Cardiac muscle cell (in vitro differentiated cells and primary cell): ENCODE measurements at regions not wholly inside any gene's neighbourhood (a gene's known extent, or its start where the extent isn't known, plus 50 kb on each side); places are given as distances from the start of the nearest gene placed in this dataset.

Experiments used
- DNase-seq, 2 donors: peaks; one replicate each; pipeline versions ENCODE4 v3.0.0 to v3.0.0-alpha.2; 2010 to 2017; ENCODE audit warnings: low read depth in 1 of 2, low spot score in 1 of 2
- H3K27ac ChIP-seq: fragments of 200-600 bp; sonication (generic); 2 replicates; pipeline ENCODE4 v1.5.1; 2016
- H3K27me3 ChIP-seq: fragments of 200-600 bp; sonication (generic); 2 replicates; pipeline ENCODE4 v1.6.0; 2016; ENCODE audit warnings: control low read depth
- H3K36me3 ChIP-seq: fragments of 200-600 bp; sonication (generic); 2 replicates; pipeline ENCODE4 v1.5.1; 2016; ENCODE audit warnings: control low read depth
- H3K4me1 ChIP-seq: fragments of 200-600 bp; sonication (generic); 2 replicates; pipeline ENCODE4 v1.8.1; 2017; ENCODE audit warnings: low read depth, mild to moderate bottlenecking, mixed run types
- H3K4me3 ChIP-seq: fragments of 200-600 bp; sonication (generic); 2 replicates; pipeline ENCODE4 v1.5.1; 2016; ENCODE audit warnings: mild to moderate bottlenecking
- H3K9me3 ChIP-seq: fragments of 200-600 bp; sonication (generic); 2 replicates; pipeline ENCODE4 v1.5.1; 2017; ENCODE audit warnings: low read depth, mild to moderate bottlenecking, control low read depth
- TF ChIP-seq, protein P1 (sequence below): IDR thresholded peaks from 2 replicates; pipeline ENCODE4 v1.5.1; 2012; ENCODE audit warnings: low read depth, mild to moderate bottlenecking, low read length

GRCh38 chr10:80894797-80895467, 357.2 kb downstream of the SH2D4B start:
- Histone ChIP-seq H3K27me3 (peaks cover 3% of the 10 kb centered on the region), H3K36me3 (no peaks in the 10 kb centered on the region), H3K4me3 (no peak overlapping the region), H3K9me3 (no peaks in the 10 kb centered on the region), H3K27ac (no peak overlapping the region), H3K4me1 (no peaks in the 10 kb centered on the region)
- no peak for DNase-seq
- TF ChIP-seq, protein P1, sequence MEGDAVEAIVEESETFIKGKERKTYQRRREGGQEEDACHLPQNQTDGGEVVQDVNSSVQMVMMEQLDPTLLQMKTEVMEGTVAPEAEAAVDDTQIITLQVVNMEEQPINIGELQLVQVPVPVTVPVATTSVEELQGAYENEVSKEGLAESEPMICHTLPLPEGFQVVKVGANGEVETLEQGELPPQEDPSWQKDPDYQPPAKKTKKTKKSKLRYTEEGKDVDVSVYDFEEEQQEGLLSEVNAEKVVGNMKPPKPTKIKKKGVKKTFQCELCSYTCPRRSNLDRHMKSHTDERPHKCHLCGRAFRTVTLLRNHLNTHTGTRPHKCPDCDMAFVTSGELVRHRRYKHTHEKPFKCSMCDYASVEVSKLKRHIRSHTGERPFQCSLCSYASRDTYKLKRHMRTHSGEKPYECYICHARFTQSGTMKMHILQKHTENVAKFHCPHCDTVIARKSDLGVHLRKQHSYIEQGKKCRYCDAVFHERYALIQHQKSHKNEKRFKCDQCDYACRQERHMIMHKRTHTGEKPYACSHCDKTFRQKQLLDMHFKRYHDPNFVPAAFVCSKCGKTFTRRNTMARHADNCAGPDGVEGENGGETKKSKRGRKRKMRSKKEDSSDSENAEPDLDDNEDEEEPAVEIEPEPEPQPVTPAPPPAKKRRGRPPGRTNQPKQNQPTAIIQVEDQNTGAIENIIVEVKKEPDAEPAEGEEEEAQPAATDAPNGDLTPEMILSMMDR = no peak

DNA sequence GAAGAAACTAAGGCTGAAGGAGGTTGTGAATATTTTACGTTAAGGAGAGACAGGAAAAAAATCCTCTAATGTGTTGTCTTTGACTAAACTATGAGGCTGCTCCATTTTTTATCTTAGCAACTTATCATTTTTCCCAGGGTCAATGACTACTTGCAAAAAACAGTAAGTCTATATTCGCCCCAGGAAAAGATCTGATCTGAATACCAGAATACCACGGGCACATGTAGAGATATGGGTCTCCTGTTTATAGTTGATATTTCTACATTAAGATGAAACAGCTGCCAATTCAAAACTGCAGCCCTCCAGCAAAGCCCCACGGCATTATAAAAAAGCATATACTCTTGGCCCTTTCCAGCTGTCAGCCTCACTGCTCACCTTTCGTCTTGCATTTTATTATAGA, 358.4 kb downstream of the SH2D4B start:
- no peak for DNase-seq
- Histone ChIP-seq H3K9me3 (no peaks in the 10 kb centered on the region), H3K36me3 (no peaks in the 10 kb centered on the region), H3K27me3 (peaks cover 3% of the 10 kb centered on the region), H3K4me3 (no peak overlapping the region), H3K27ac (no peak overlapping the region), H3K4me1 (no peaks in the 10 kb centered on the region)
- TF ChIP-seq, protein P1 = no peak

DNA sequence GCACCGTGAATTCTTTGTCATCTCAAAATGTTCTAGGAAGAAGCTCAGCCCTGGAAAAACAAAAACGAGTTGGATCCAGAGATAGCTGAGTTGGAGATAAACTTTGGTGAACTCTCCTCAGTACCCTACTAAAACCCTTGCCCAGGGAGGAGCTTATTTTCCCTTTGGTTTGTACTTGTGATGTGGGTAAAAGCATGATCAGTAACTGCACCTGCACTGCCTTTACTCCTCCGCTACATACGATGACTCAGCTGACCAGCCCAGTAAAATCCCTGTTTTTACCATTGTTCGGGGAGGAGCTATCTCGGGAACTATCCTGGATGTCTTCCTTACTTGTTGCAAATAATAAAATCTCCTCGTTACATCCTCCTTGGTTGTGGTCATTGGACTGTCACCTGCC, 359.3 kb downstream of the SH2D4B start:
- Histone ChIP-seq H3K4me3 (no peak overlapping the region), H3K27me3 (peaks cover 3% of the 10 kb centered on the region), H3K27ac (no peak overlapping the region), H3K36me3 (no peaks in the 10 kb centered on the region), H3K9me3 (no peaks in the 10 kb centered on the region), H3K4me1 (no peaks in the 10 kb centered on the region)
- no peak for DNase-seq
- TF ChIP-seq, protein P1 = no peak

DNA sequence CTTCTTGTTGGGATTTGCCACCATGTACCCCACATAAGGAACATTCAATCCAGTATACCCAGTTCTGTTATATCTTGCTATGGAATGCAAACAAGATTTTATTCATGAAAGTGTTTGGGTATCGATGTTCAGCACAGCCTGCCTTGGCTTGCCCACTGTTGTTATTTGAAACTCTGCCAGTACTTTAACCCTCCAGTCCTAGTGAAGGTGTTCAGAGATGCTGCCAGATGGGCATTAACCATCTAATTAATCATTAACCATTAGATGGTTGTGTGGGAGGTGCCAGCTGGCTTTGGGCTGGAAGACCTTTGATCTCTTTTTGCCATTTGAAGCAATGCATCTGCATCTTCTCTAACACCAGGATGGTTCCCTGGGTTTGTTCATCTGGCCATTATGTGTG, 363.0 kb downstream of the SH2D4B start:
- no peak overlapping the region for H3K4me3 ChIP-seq
- no peaks in the 10 kb centered on the region for H3K9me3 ChIP-seq

GRCh38 chr10:80908611-80909010, 370.9 kb downstream of the SH2D4B start:
- no peak overlapping the region for H3K4me3 ChIP-seq
- no peaks in the 10 kb centered on the region for H3K9me3 ChIP-seq
- H3K27ac ChIP-seq = no peak overlapping the region
- no peaks in the 10 kb centered on the region for H3K27me3 ChIP-seq
- TF ChIP-seq, protein P1 = no peak
- no peaks in the 10 kb centered on the region for H3K4me1 ChIP-seq
- H3K36me3 ChIP-seq = no peaks in the 10 kb centered on the region
- no peak for DNase-seq

More for the DNA sequence above, 363.0 kb downstream of the SH2D4B start:
- Histone ChIP-seq H3K36me3 (no peaks in the 10 kb centered on the region), H3K27me3 (peaks cover 3% of the 10 kb centered on the region), H3K4me1 (no peaks in the 10 kb centered on the region), H3K27ac (no peak overlapping the region)
- DNase-seq = no peak
- TF ChIP-seq, protein P1 = no peak
